Vagina (tissue), 2 donors: ENCODE measurements at regions not wholly inside any gene's neighbourhood (a gene's known extent, or its start where the extent isn't known, plus 50 kb on each side); places are given as distances from the start of the nearest gene placed in this dataset.

ENCODE experiments used
- CTCF ChIP-seq, 3 experiments: fragments of 450-650 bp in 2 of 3; fragments of 200-600 bp in 1 of 3; sonication (generic) in 1 of 3; IDR thresholded peaks; one replicate each; pipeline ENCODE4 v1.5.1; 2017 to 2019; ENCODE audit warnings: antibody characterized with exemption in 3 of 3, mild to moderate bottlenecking in 2 of 3, moderate library complexity in 2 of 3
- POLR2A ChIP-seq, 2 donors: fragments of 450-650 bp; IDR thresholded peaks; one replicate each; pipeline ENCODE4 v1.6.1; 2017; ENCODE audit warnings: antibody characterized with exemption in 2 of 2, mild to moderate bottlenecking in 2 of 2, moderate library complexity in 2 of 2
- POLR2AphosphoS5 ChIP-seq, 2 donors: sonication (generic); formaldehyde crosslinking; IDR thresholded peaks; one replicate each; pipeline ENCODE4 v1.9.0; 2017; ENCODE audit warnings: antibody characterized with exemption in 2 of 2, mild to moderate bottlenecking in 2 of 2, low read depth in 1 of 2; ENCODE audit not compliant: insufficient read depth in 1 of 2

- TF ChIP-seq CTCF (IDR thresholded peaks at IDR 0.05) (no peak), POLR2AphosphoS5 (IDR thresholded peaks at IDR 0.05; ENCODE audit: insufficient read depth in 1 of 2, low read depth in 1 of 2) (no peak), POLR2A (IDR thresholded peaks at IDR 0.05) (no peak)
These were observed 221.9 kb upstream of the DUSP10 start for GRCh38 chr1:221963742-221964141.
